SK-N-SH (cell line): ENCODE measurements at regions not wholly inside any gene's neighbourhood (a gene's known extent, or its start where the extent isn't known, plus 50 kb on each side); places are given as distances from the start of the nearest gene placed in this dataset.

Source experiments
- CTCF ChIA-PET: fragments of 300-600, 350-600 bp; formaldehyde crosslinking; extraction: SDS; loops from one replicate; lab custom pipeline; 2021; lab: Yijun Ruan, JAX
- POLR2A ChIA-PET: fragments of 350-600 bp; sonication (Branson Sonifier 250); formaldehyde crosslinking; extraction: SDS; loops from one replicate; lab custom pipeline; 2020; ENCODE audit warnings: antibody characterized with exemption, inconsistent platforms; lab: Yijun Ruan, JAX
- DNase-seq: peaks from one replicate; pipeline ENCODE4 v3.0.0; 2012
- H2AFZ ChIP-seq: fragments of 200-600 bp; sonication (generic); 2 replicates; pipeline ENCODE4 v1.8.1; 2016; ENCODE audit warnings: antibody characterized with exemption, mild to moderate bottlenecking, low read depth
- H3F3A ChIP-seq: fragments of 200-600 bp; sonication (generic); replicated peaks from 2 replicates; pipeline ENCODE3; 2016; ENCODE audit warnings: antibody characterized with exemption, mild to moderate bottlenecking; ENCODE audit not compliant: insufficient read depth
- H3K27ac ChIP-seq, 2 experiments: fragments of 200-500 bp in 1 of 2; fragments of 200-600 bp in 1 of 2; sonication (Bioruptor generic) in 1 of 2; sonication (generic), shearing (Covaris generic) in 1 of 2; 2 replicates each; pipeline versions ENCODE4 v1.5.1 to v1.6.1; 2014 to 2016; ENCODE audit warnings: low read depth in 2 of 2, inconsistent platforms in 1 of 2, low read length in 1 of 2, mild to moderate bottlenecking in 1 of 2, mixed read lengths in 1 of 2
- H3K27me3 ChIP-seq: fragments of 200-600 bp; sonication (generic), shearing (Covaris generic); 2 replicates; pipeline ENCODE4 v1.6.1; 2016; ENCODE audit warnings: mixed run types; ENCODE audit not compliant: insufficient read depth
- H3K36me3 ChIP-seq, 2 experiments: fragments of 200-500 bp in 1 of 2; fragments of 200-600 bp in 1 of 2; sonication (Bioruptor generic) in 1 of 2; sonication (generic) in 1 of 2; replicated peaks in 1 of 2; 2 replicates each; pipeline versions ENCODE3 to v1.5.1; 2014 to 2016; ENCODE audit warnings: low read length in 1 of 2, mild to moderate bottlenecking in 1 of 2; ENCODE audit not compliant: insufficient read depth in 2 of 2, control insufficient read depth in 1 of 2
- H3K4me1 ChIP-seq, 2 experiments: fragments of 200-500 bp in 1 of 2; fragments of 200-600 bp in 1 of 2; sonication (Bioruptor generic) in 1 of 2; sonication (generic), shearing (Covaris generic) in 1 of 2; 2 replicates each; pipeline versions ENCODE4 v1.5.1 to v1.6.1; 2014 to 2016; ENCODE audit warnings: low read depth in 1 of 2, low read length in 1 of 2, mixed run types in 1 of 2; ENCODE audit not compliant: insufficient read depth in 2 of 2, control insufficient read depth in 1 of 2
- H3K4me2 ChIP-seq: fragments of 200-600 bp; sonication (generic), shearing (Covaris generic); 2 replicates; pipeline ENCODE4 v1.6.1; 2017; ENCODE audit warnings: mixed run types
- H3K4me3 ChIP-seq, 2 experiments: fragments of 200-500 bp in 1 of 2; fragments of 200-600 bp in 1 of 2; sonication (Bioruptor generic) in 1 of 2; sonication (generic), shearing (Covaris generic) in 1 of 2; 2 replicates each; pipeline versions ENCODE4 v1.5.1 to v1.8.1; 2014 to 2016; ENCODE audit warnings: low read depth in 2 of 2, inconsistent platforms in 1 of 2, low read length in 1 of 2, mild to moderate bottlenecking in 1 of 2, mixed read lengths in 1 of 2, moderate library complexity in 1 of 2
- H3K79me2 ChIP-seq: fragments of 200-600 bp; sonication (generic); 2 replicates; pipeline ENCODE4 v1.8.1; 2017; ENCODE audit warnings: mild to moderate bottlenecking; ENCODE audit not compliant: insufficient read depth
- H3K9ac ChIP-seq: fragments of 200-600 bp; sonication (generic); 2 replicates; pipeline ENCODE4 v1.6.1; 2017; ENCODE audit warnings: mixed run types
- H3K9me2 ChIP-seq: fragments of 200-600 bp; sonication (generic); 2 replicates; pipeline ENCODE4 v1.6.1; 2017; ENCODE audit warnings: mixed run types
- H3K9me3 ChIP-seq: fragments of 200-600 bp; sonication (generic); 2 replicates; pipeline ENCODE4 v1.6.1; 2017; ENCODE audit warnings: mixed run types, mild to moderate bottlenecking, moderate library complexity
- H4K20me1 ChIP-seq: fragments of 200-600 bp; sonication (generic); 2 replicates; pipeline ENCODE4 v1.6.1; 2017; ENCODE audit warnings: mild to moderate bottlenecking, mixed run types; ENCODE audit not compliant: insufficient read depth
- JUND ChIP-seq: IDR thresholded peaks from 2 replicates; pipeline ENCODE4 v1.4.0; 2012
- PBX3 ChIP-seq: IDR thresholded peaks from 2 replicates; pipeline ENCODE4; 2012
- SIN3A ChIP-seq: IDR thresholded peaks from 2 replicates; pipeline ENCODE4 v1.6.1; 2012; ENCODE audit warnings: low read depth, mild to moderate bottlenecking, low read length, moderate library complexity, borderline replicate concordance
- TAF1 ChIP-seq: IDR thresholded peaks from 2 replicates; pipeline ENCODE4 v1.6.1; 2012; ENCODE audit warnings: low read depth, mild to moderate bottlenecking, low read length, moderate library complexity, borderline replicate concordance
- TEAD4 ChIP-seq: IDR thresholded peaks from 2 replicates; pipeline ENCODE4 v1.4.0; 2012; ENCODE audit warnings: mild to moderate bottlenecking, borderline replicate concordance; ENCODE audit not compliant: insufficient read depth
- YY1 ChIP-seq: IDR thresholded peaks from 2 replicates; pipeline ENCODE4 v1.4.0; 2012; ENCODE audit warnings: low read depth, mild to moderate bottlenecking
- WGBS: methylation state at CpG from one replicate; pipeline ENCODE4 v1.1.6; 2017; ENCODE audit warnings: low lambda C conversion rate; 5-methylcytosine and 5-hydroxymethylcytosine counted together
- TF ChIP-seq, protein P1 (sequence below): IDR thresholded peaks from 2 replicates; pipeline ENCODE4 v1.4.0; 2012; ENCODE audit warnings: low read depth, borderline replicate concordance

GRCh38 chr6:45808917-45809316 lies 206.7 kb downstream of the CLIC5 start:
- WGBS: 18% methylated on average over 1 of the region's 1 CpG
- Histone ChIP-seq H3K27ac (no peak overlapping the region), H3K9me3 (no peaks in the 10 kb centered on the region), H3K79me2 (no peaks in the 10 kb centered on the region), H3F3A (no peaks in the 10 kb centered on the region), H3K4me1 (no peaks in the 10 kb centered on the region)
- CTCF ChIA-PET: no interaction called here
- TF ChIP-seq JUND (no peak), TEAD4 (no peak), PBX3 (no peak), SIN3A (no peak), TAF1 (no peak)
- TF ChIP-seq, protein P1, sequence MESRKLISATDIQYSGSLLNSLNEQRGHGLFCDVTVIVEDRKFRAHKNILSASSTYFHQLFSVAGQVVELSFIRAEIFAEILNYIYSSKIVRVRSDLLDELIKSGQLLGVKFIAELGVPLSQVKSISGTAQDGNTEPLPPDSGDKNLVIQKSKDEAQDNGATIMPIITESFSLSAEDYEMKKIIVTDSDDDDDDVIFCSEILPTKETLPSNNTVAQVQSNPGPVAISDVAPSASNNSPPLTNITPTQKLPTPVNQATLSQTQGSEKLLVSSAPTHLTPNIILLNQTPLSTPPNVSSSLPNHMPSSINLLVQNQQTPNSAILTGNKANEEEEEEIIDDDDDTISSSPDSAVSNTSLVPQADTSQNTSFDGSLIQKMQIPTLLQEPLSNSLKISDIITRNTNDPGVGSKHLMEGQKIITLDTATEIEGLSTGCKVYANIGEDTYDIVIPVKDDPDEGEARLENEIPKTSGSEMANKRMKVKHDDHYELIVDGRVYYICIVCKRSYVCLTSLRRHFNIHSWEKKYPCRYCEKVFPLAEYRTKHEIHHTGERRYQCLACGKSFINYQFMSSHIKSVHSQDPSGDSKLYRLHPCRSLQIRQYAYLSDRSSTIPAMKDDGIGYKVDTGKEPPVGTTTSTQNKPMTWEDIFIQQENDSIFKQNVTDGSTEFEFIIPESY: no peak
- TF ChIP-seq, all 33 proteins: peak for 0
- H3K36me3 ChIP-seq: no peaks in the 10 kb centered on the region
- H3K27me3 ChIP-seq: no peaks in the 10 kb centered on the region; the same call in 1 of the 2 replicates
- no peak overlapping the region for H2AFZ ChIP-seq
- DNase-seq: no peak
- no peak overlapping the region for H3K9ac ChIP-seq
- no peak overlapping the region for H3K4me2 ChIP-seq
- no peaks in the 10 kb centered on the region for H3K9me2 ChIP-seq
- no peak overlapping the region for H3K4me3 ChIP-seq
- POLR2A ChIA-PET: no interaction called here
- no peaks in the 10 kb centered on the region for H4K20me1 ChIP-seq

GRCh38 chr6:45808042-45808645 lies 207.5 kb downstream of the CLIC5 start:
- no peaks in the 10 kb centered on the region for H4K20me1 ChIP-seq
- no peak overlapping the region for H3K9ac ChIP-seq
- H3K9me2 ChIP-seq: no peaks in the 10 kb centered on the region
- H3K36me3 ChIP-seq: no peaks in the 10 kb centered on the region
- no peak for TF ChIP-seq YY1
- H3K27ac ChIP-seq: no peak overlapping the region
- CTCF ChIA-PET: no interaction called here
- no peaks in the 10 kb centered on the region for H3K9me3 ChIP-seq
- no peaks in the 10 kb centered on the region for H3K79me2 ChIP-seq
- POLR2A ChIA-PET: no interaction called here
- H2AFZ ChIP-seq: no peak overlapping the region
- no peak for DNase-seq
- H3K4me3 ChIP-seq: no peak overlapping the region
- H3K4me1 ChIP-seq: no peaks in the 10 kb centered on the region
- no peaks in the 10 kb centered on the region for H3F3A ChIP-seq
- no peak overlapping the region for H3K4me2 ChIP-seq
- WGBS: 9% methylated on average over 7 of the region's 7 CpGs
- no peaks in the 10 kb centered on the region; the same call in 1 of the 2 replicates for H3K27me3 ChIP-seq
